Midbrain (tissue), 1 donor: ENCODE measurements at regions not wholly inside any gene's neighbourhood (a gene's known extent, or its start where the extent isn't known, plus 50 kb on each side); places are given as distances from the start of the nearest gene placed in this dataset.

Source experiments
- DNase-seq: peaks from one replicate; lab custom pipeline; 2025; lab: John Stamatoyannopoulos, UW

- no peak for DNase-seq
Observed at GRCh38 chr16:85344502-85345128, 232.3 kb upstream of the CIBAR2 start.

GRCh38 chr16:85345129-85345639 lies 232.9 kb upstream of the CIBAR2 start:
- no peak for DNase-seq

- no peak for DNase-seq
Observed at GRCh38 chr16:85346404-85347212, 234.3 kb upstream of the CIBAR2 start.

- DNase-seq: no peak
Observed at GRCh38 chr16:85347213-85347591, 234.9 kb upstream of the CIBAR2 start.

- DNase-seq: no peak
Observed at GRCh38 chr16:85348065-85348840, 236.0 kb upstream of the CIBAR2 start.

- DNase-seq: no peak
Observed at GRCh38 chr16:85348911-85349334, 236.7 kb upstream of the CIBAR2 start.

GRCh38 chr16:85349365-85350145 lies 237.3 kb upstream of the CIBAR2 start:
- DNase-seq: no peak

GRCh38 chr16:85350146-85350728 lies 238.0 kb upstream of the CIBAR2 start:
- DNase-seq: no peak

GRCh38 chr16:85350973-85351372 lies 238.7 kb upstream of the CIBAR2 start:
- peak; percentile 92 for DNase-seq

- no peak for DNase-seq
Observed at GRCh38 chr16:85353013-85353412, 240.7 kb upstream of the CIBAR2 start.

GRCh38 chr16:85353839-85354685 lies 241.8 kb upstream of the CIBAR2 start:
- no peak for DNase-seq

- DNase-seq: no peak
Observed at GRCh38 chr16:85354686-85355514, 242.6 kb upstream of the CIBAR2 start.

- no peak for DNase-seq
Observed at GRCh38 chr16:85355515-85355837, 243.2 kb upstream of the CIBAR2 start.

GRCh38 chr16:85356157-85356556 lies 243.9 kb upstream of the CIBAR2 start:
- DNase-seq: no peak

- DNase-seq: no peak
Observed at GRCh38 chr16:85357323-85357722, 245.1 kb upstream of the CIBAR2 start.

GRCh38 chr16:85357924-85358505 lies 245.7 kb upstream of the CIBAR2 start:
- DNase-seq: no peak

- DNase-seq: no peak
Observed at GRCh38 chr16:85358704-85359146, 246.5 kb upstream of the CIBAR2 start.

GRCh38 chr16:85359147-85359822 lies 247.0 kb upstream of the CIBAR2 start:
- DNase-seq: no peak
